AG04450 (cell line): ENCODE measurements at regions not wholly inside any gene's neighbourhood (a gene's known extent, or its start where the extent isn't known, plus 50 kb on each side); places are given as distances from the start of the nearest gene placed in this dataset.

Experiments
- CTCF ChIA-PET: fragments of 300-600, 350-600 bp; formaldehyde crosslinking; extraction: SDS; loops from one replicate; lab custom pipeline; 2022; ENCODE audit warnings: antibody characterized with exemption, inconsistent platforms; lab: Charles Lee
- POLR2A ChIA-PET: fragments of 350-600 bp; formaldehyde crosslinking; extraction: SDS; loops from one replicate; lab custom pipeline; 2021; ENCODE audit warnings: antibody characterized with exemption, inconsistent platforms; lab: Yijun Ruan, JAX
- DNase-seq: peaks from one replicate; pipeline ENCODE4 v3.0.0-alpha.2; 2011; ENCODE audit warnings: low read depth, low spot score
- H3K27ac ChIP-seq: one replicate; pipeline ENCODE4 v1.5.1; 2012; ENCODE audit warnings: low read depth, low read length, control low read depth
- H3K27me3 ChIP-seq: one replicate; pipeline ENCODE4 v1.6.0; 2012; ENCODE audit warnings: low read length; ENCODE audit not compliant: control insufficient read depth, insufficient read depth
- H3K4me3 ChIP-seq: 2 replicates; pipeline ENCODE4 v1.5.1; 2011; ENCODE audit warnings: mild to moderate bottlenecking, low read depth, low read length, control low read depth
- H3K9me3 ChIP-seq: 2 replicates; pipeline ENCODE4 v1.5.1; 2012; ENCODE audit warnings: low read length; ENCODE audit not compliant: control insufficient read depth, insufficient read depth
- CTCF ChIP-seq: IDR thresholded peaks from 2 replicates; pipeline ENCODE4 v1.5.1; 2011; ENCODE audit warnings: low read depth, low read length, control low read depth, inconsistent platforms

GRCh38 chr7:49320083-49320482 lies 395.7 kb downstream of the CDC14C start:
- no peaks in the 10 kb centered on the region; the same call in 1 of the 2 replicates for H3K9me3 ChIP-seq
- no peak for TF ChIP-seq CTCF
- H3K27me3 ChIP-seq: no peaks in the 10 kb centered on the region
- ChIA-PET CTCF (no interaction called here), POLR2A (no interaction called here)
- no peak overlapping the region for H3K27ac ChIP-seq
- DNase-seq: no peak
- no peak overlapping the region for H3K4me3 ChIP-seq

DNA sequence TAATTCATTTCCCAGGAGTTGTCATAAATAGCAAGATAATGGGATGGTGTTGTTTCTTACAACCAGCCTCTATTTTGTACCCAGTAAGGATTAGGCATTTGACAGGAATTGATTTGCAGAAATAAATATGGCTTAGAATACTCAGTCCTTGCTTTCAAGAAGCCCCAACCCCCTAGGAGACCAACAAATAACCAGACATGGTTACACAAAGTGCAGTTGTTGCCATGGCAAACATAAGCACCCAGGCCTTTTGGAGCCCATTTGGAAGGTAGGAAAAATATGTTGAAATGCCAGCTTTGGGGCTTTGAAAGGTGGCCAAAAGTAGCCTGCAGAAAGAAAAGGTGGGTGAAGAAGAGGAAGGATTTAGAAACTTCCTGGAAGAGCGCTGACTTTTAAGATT lies 397.5 kb downstream of the CDC14C start:
- Histone ChIP-seq H3K4me3 (no peak overlapping the region), H3K9me3 (no peaks in the 10 kb centered on the region; the same call in 1 of the 2 replicates), H3K27ac (no peak overlapping the region), H3K27me3 (no peaks in the 10 kb centered on the region)
- TF ChIP-seq CTCF: no peak
- DNase-seq: no peak
- CTCF ChIA-PET: no interaction called here
- POLR2A ChIA-PET: no interaction called here

GRCh38 chr7:49322476-49322875 lies 398.1 kb downstream of the CDC14C start:
- peaks cover 4% of the 10 kb centered on the region; the same call in 1 of the 2 replicates for H3K9me3 ChIP-seq
- H3K4me3 ChIP-seq: no peak overlapping the region
- TF ChIP-seq CTCF: no peak
- ChIA-PET POLR2A (no interaction called here), CTCF (no interaction called here)
- H3K27ac ChIP-seq: no peak overlapping the region
- H3K27me3 ChIP-seq: no peaks in the 10 kb centered on the region
- DNase-seq: no peak

DNA sequence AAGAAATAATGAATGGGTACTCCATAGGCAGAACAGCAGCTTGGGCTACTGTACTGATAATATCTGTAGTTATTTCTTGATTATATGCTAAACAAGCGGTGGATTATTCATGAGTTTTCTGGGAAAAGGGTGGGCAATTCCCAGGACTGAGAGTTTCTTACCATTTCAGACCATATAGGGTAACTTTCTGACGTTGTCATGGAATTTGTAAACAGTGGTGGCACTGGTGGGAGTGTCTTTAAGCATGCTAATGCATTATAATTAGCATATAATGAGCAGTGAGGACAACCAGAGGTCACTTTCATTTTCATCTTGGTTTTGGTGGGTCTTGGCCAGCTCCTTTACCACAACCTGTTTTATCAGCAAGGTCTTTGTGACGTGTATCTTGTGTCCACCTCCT lies 399.7 kb downstream of the CDC14C start:
- Histone ChIP-seq H3K4me3 (no peak overlapping the region), H3K27ac (no peak overlapping the region), H3K9me3 (peaks cover 4% of the 10 kb centered on the region), H3K27me3 (no peaks in the 10 kb centered on the region)
- DNase-seq: no peak
- TF ChIP-seq CTCF: no peak
- CTCF ChIA-PET: no interaction called here
- POLR2A ChIA-PET: no interaction called here

- Histone ChIP-seq H3K9me3 (peaks cover 4% of the 10 kb centered on the region), H3K4me3 (no peak overlapping the region), H3K27me3 (no peaks in the 10 kb centered on the region), H3K27ac (no peak overlapping the region)
- TF ChIP-seq CTCF: no peak
- no peak for DNase-seq
- ChIA-PET POLR2A (no interaction called here), CTCF (no interaction called here)
Observed at GRCh38 chr7:49324707-49325106, 400.4 kb downstream of the CDC14C start.
